Hepatic stellate cell (primary cell): ENCODE measurements at regions not wholly inside any gene's neighbourhood (a gene's known extent, or its start where the extent isn't known, plus 50 kb on each side); places are given as distances from the start of the nearest gene placed in this dataset.

ENCODE experiments used
- DNase-seq: peaks from one replicate; pipeline ENCODE4 v3.0.0; 2011; ENCODE audit warnings: low spot score

GRCh38 chr15:94053626-94054025, 177.7 kb upstream of the MCTP2 start:
- no peak for DNase-seq

DNA sequence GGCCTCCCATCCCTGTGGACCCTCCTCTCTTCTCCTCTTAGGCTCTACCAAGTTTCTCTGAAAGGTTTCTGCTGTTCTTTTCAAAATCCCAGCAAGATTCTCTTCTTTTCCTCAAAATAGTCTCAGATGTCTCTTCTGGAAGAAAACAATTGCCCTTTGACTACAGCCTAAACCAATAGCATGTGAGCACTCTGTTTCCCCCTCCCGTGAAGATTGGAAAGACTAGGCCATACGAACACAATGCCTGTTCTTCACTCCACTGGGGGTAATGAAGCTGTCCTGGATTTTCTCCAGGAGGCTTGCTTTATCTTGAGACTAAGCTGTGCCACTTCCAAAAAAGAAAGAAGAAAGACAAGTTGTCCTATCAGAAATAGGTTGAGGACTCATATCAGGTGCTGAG, 178.7 kb upstream of the MCTP2 start:
- DNase-seq, result no peak

GRCh38 chr15:94047566-94047965, 183.8 kb upstream of the MCTP2 start:
- DNase-seq, result no peak

GRCh38 chr15:94042180-94042928, 189.0 kb upstream of the MCTP2 start:
- DNase-seq, result no peak

GRCh38 chr15:94041746-94042145, 189.6 kb upstream of the MCTP2 start:
- DNase-seq, result no peak

- DNase-seq, result no peak
Observed at GRCh38 chr15:94040541-94041248, 190.7 kb upstream of the MCTP2 start.

DNA sequence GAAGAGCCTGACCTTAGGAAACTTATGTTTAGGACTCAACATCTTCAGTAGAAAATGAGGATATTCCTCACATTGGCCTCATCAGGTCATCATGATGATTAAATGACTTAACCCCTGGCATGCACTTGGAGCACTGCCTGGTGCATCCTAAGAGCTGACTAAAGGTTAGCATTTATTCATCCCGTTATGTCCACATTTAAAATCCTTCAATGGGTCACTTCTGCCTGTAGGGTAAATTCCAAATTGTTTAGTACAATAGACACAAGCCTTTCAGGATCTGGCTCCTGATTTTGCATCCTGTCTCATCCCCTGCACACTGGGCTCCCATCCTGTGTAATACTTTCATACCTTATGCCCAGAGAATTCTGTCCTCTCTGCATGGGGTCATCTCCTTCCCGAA, 195.2 kb upstream of the MCTP2 start:
- no peak for DNase-seq

- no peak for DNase-seq
Observed at GRCh38 chr15:94033683-94034020, 197.7 kb upstream of the MCTP2 start.

DNA sequence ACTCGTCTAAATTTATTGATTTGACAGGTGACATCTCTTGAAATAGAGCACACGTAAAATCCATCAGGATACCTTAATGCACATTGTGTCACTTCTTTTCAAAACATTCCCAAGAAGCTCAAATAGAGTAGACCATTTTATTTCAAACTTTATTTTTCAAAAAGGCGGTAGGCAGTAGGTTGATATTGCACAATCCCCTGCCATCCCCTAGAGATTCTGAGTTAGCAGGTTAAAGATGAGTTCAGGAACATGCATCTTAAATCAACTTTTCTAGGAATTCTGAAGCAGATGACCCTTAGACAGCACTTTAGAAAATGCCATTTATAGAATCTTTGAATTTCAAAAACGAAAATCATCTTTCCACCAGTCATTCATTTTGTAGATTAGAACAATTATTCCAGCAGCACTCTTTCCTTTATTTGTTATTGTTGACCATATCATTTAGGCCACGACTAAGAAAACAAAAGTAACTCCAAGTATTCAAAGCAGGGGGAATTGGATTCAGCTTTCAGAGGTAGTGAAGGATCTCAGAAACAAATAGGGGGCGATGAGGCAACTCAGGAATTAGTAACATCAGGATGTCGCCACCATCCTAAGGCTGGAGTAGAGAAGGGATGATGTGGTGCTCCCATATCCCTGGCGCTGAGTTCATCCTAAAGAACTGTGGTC, 198.2 kb upstream of the MCTP2 start:
- no peak for DNase-seq

GRCh38 chr15:94032571-94032970, 198.8 kb upstream of the MCTP2 start:
- no peak for DNase-seq

- DNase-seq, result no peak
Observed at GRCh38 chr15:94031072-94031471, 200.3 kb upstream of the MCTP2 start.

DNA sequence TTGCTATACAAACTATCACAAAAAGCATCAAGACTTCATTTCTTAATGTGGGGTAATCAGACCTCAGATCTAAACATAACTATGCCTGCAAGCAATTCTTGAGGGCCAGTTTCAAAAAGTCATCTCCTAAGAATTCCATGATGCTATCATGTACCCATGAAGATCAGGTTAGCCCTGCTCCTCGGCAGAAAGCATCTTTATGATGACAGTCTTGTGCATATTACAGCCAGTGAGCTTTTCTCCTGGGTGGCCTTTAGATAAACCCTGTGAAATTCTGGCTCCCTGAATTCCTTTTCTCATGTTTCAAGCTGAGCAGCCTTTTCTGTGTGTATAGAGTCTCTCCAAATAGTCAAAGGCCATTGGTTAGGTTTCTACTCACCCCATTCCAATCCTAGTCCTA, 201.9 kb upstream of the MCTP2 start:
- no peak for DNase-seq

- DNase-seq, result no peak
Observed at GRCh38 chr15:94028809-94029208, 202.6 kb upstream of the MCTP2 start.

DNA sequence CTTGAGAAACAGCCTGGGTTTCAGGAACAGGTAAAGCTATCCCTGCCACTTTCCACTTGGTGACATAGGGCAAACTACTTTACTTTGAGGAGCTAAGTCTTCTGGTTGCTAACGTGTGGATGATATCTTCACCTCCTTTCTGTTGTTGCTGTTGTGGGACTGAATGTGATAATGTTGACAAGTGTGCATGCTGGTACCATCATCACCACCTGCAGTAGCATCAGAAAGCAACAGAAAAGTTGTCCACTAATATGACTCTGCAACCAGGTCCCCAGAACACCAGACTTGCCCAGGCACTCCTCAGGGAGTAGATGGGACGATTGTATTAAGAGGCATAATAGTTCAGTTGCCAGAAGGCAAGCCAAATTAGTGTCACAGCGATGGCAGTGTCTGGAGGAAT, 203.2 kb upstream of the MCTP2 start:
- no peak for DNase-seq

DNA sequence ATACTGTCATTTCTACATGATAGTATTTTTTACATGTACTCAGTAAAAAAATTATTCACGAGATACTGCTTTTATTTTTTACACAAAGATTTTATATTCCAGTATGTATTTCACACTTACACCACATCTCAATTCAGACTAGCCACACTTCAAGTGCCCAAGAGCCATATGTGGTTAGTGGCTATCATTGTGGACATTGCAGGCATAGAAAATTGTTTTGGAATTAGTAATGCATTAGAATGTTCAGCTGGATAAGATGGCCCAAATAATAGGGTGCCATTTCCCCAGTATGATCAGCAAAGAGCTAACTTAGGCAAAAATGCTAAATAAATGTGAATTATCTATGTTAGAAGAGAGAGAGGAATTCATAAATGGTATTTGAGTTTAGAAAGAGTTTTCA, 203.8 kb upstream of the MCTP2 start:
- no peak for DNase-seq

DNA sequence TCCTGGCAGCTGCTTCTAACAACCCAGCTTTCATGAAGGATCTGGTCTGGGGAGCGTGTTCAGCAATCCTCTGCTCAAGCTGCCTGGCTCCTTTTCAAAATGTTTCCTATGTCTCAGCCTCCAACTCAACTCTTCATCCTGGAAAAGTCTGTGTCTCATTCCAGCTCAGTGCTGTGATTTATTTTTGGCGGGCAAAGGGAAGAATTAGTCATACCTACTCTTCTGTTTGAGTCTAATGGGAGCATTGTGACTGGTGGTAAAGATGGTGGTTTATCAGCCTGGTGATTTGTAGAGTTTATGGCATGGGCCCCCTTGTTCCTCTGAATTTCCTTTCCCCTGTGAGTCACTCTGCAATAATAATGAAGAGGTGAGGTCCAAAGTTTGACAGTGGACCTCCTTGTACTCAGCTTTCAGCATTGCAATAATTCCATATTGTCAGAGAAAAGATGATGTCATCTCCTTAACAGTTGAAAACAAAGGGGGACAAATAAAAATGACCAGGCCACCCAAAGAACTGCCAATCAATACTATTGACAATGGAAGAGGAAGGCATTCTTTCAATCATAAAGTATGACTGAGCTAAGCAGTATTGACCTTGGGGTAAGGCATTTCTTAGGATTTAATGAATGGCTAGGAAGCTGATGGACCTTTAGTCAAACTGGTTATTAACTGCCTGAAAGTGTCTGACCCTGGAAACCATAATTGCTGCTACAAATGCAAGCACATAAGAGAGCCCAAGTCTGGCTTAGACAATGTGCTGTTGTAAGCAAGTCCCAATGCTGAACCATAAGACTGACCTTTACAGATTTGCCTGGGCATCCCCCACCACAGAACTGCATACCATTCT, 204.7 kb upstream of the MCTP2 start:
- DNase-seq, result no peak

DNA sequence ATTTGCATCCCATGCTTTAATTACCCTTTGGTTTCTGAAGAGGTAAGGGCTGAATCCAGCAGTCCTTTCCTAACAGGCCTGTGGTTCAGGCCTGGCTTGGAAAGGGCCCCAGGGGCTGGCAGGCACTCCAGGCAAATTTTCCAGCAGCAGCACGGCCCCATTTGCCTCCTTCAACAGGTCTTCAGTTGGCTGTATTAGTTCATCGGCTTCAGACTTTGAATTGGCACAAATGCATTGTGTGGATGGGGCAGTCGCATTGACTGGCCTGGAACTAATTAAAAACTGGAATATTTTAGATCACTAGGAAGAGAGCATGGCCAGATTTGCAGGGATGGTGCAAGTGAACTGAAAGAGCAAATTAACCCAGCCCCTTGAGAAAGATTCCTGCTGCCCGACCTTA, 207.8 kb upstream of the MCTP2 start:
- DNase-seq, result no peak

- no peak for DNase-seq
Observed at GRCh38 chr15:94021621-94022320, 209.6 kb upstream of the MCTP2 start.

DNA sequence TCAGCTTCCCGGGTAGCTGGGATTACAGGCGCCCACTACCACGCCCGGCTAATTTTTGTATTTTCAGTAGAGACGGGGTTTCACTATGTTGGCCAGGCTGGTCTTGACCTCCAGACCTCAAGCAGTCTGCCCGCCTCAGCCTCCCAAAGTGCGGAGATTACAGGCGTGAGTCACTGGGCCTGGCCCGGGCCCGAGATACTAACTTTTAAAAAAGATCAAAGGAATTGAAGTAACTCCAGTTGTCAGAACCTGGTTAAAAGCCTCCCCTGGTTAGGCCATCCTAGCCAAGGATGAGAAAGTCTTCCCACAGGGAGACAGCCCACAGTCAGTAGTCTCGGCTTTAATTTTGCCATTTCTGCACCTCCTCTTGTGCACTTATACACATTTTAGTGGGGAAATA, 212.3 kb upstream of the MCTP2 start:
- no peak for DNase-seq

- DNase-seq, result no peak
Observed at GRCh38 chr15:94015324-94015723, 216.0 kb upstream of the MCTP2 start.

- no peak for DNase-seq
Observed at GRCh38 chr15:94008104-94009074, 223.0 kb upstream of the MCTP2 start.
